IMR-90 (cell line): ENCODE measurements at regions not wholly inside any gene's neighbourhood (a gene's known extent, or its start where the extent isn't known, plus 50 kb on each side); places are given as distances from the start of the nearest gene placed in this dataset.

ENCODE experiments used
- ATAC-seq: fragments of 200-7000 bp; cut with Tn5 transposase; 2 replicates; pipeline ENCODE4 v1.9.1; 2020; ENCODE audit warnings: low read depth, mild to moderate bottlenecking, moderate library complexity
- BruUV-seq: library from RNA; stranded (reverse); fragments of 400-500 nt; replicated peaks from 2 replicates; lab custom pipeline; 2021; lab: Mats Ljungman, UMichigan
- CTCF ChIA-PET: fragments of 300-600 bp; formaldehyde crosslinking; extraction: SDS; loops from one replicate; lab custom pipeline; 2021; ENCODE audit warnings: antibody characterized with exemption; lab: Yijun Ruan, JAX
- POLR2A ChIA-PET: fragments of 300-600 bp; sonication (Branson Sonifier 250); formaldehyde crosslinking; loops from one replicate; lab custom pipeline; 2022; ENCODE audit warnings: antibody characterized with exemption; ENCODE audit not compliant: unreplicated experiment; lab: Charles Lee
- DNase-seq: peaks from one replicate; pipeline ENCODE4 v3.0.0; 2013
- H2AFZ ChIP-seq: replicated peaks from 2 replicates; pipeline ENCODE3; 2013; ENCODE audit warnings: low read length, mild to moderate bottlenecking; ENCODE audit not compliant: poor library complexity
- H2AK5ac ChIP-seq: 2 replicates; pipeline ENCODE4 v1.6.1; 2013; ENCODE audit warnings: low read depth, low read length, inconsistent platforms
- H2AK9ac ChIP-seq: replicated peaks from 2 replicates; pipeline ENCODE3; 2013; ENCODE audit warnings: mild to moderate bottlenecking, low read depth, low read length, moderate library complexity; ENCODE audit not compliant: poor library complexity
- H2BK120ac ChIP-seq: 2 replicates; pipeline ENCODE4 v1.6.1; 2013; ENCODE audit warnings: low read depth, low read length, inconsistent platforms
- H2BK15ac ChIP-seq: 3 replicates; pipeline ENCODE4 v1.6.1; 2013; ENCODE audit warnings: low read depth, low read length, inconsistent platforms
- H2BK20ac ChIP-seq: 2 replicates; pipeline ENCODE4 v1.6.1; 2013; ENCODE audit warnings: low read depth, mild to moderate bottlenecking, inconsistent platforms, low read length, moderate library complexity
- H2BK5ac ChIP-seq: 2 replicates; pipeline ENCODE4 v1.6.1; 2013; ENCODE audit warnings: mild to moderate bottlenecking, low read depth, low read length, inconsistent platforms; ENCODE audit not compliant: poor library complexity, severe bottlenecking
- H3K14ac ChIP-seq: replicated peaks from 2 replicates; pipeline ENCODE4 v1.6.1; 2013; ENCODE audit warnings: low read depth, low read length, inconsistent platforms
- H3K18ac ChIP-seq: 2 replicates; pipeline ENCODE4 v1.6.1; 2013; ENCODE audit warnings: low read depth, low read length, control low read depth
- H3K23ac ChIP-seq: 2 replicates; pipeline ENCODE4 v1.6.1; 2013; ENCODE audit warnings: low read depth, low read length, inconsistent platforms
- H3K27ac ChIP-seq: 2 replicates; pipeline ENCODE4 v1.5.1; 2013; ENCODE audit warnings: mild to moderate bottlenecking, control low read depth, low read length; ENCODE audit not compliant: insufficient read depth
- H3K27me3 ChIP-seq: 2 replicates; pipeline ENCODE4 v1.6.1; 2013; ENCODE audit warnings: low read length; ENCODE audit not compliant: control insufficient read depth, insufficient read depth
- H3K36me3 ChIP-seq: 2 replicates; pipeline ENCODE4 v1.6.1; 2013; ENCODE audit warnings: low read length, mixed read lengths; ENCODE audit not compliant: control insufficient read depth, insufficient read depth
- H3K4ac ChIP-seq: 2 replicates; pipeline ENCODE4 v1.6.1; 2013; ENCODE audit warnings: low read depth, low read length, inconsistent platforms
- H3K4me1 ChIP-seq: 2 replicates; pipeline ENCODE4 v1.6.1; 2013; ENCODE audit warnings: low read length, mixed read lengths; ENCODE audit not compliant: control insufficient read depth, insufficient read depth
- H3K4me2 ChIP-seq: 2 replicates; pipeline ENCODE4 v1.6.1; 2013; ENCODE audit warnings: low read depth, mild to moderate bottlenecking, control low read depth, low read length, moderate library complexity
- H3K4me3 ChIP-seq: 2 replicates; pipeline ENCODE4 v1.5.1; 2013; ENCODE audit warnings: low read depth, mild to moderate bottlenecking, control low read depth, low read length, moderate library complexity; ENCODE audit not compliant: insufficient read depth
- H3K56ac ChIP-seq: 2 replicates; pipeline ENCODE4 v1.6.1; 2013; ENCODE audit warnings: low read length, inconsistent platforms; ENCODE audit not compliant: insufficient read depth; ENCODE audit errors: extremely low read depth
- H3K79me1 ChIP-seq, 2 experiments: 2 replicates each; pipeline ENCODE4 v1.6.1; 2013; ENCODE audit warnings: low read length in 2 of 2, inconsistent platforms in 1 of 2, low read depth in 1 of 2
- H3K9ac ChIP-seq: 2 replicates; pipeline ENCODE4 v1.6.1; 2013; ENCODE audit warnings: low read depth, low read length, control low read depth
- H3K9me1 ChIP-seq: 2 replicates; pipeline ENCODE4 v1.6.1; 2013; ENCODE audit warnings: low read length, inconsistent platforms; ENCODE audit not compliant: insufficient read depth
- H3K9me3 ChIP-seq: 2 replicates; pipeline ENCODE4 v1.6.1; 2013; ENCODE audit warnings: low read length; ENCODE audit not compliant: control insufficient read depth, insufficient read depth
- H4K20me1 ChIP-seq: 2 replicates; pipeline ENCODE4 v1.6.1; 2013; ENCODE audit warnings: low read length, inconsistent platforms; ENCODE audit not compliant: insufficient read depth
- H4K5ac ChIP-seq: 2 replicates; pipeline ENCODE4 v1.6.1; 2013; ENCODE audit warnings: mild to moderate bottlenecking, low read depth, low read length, control low read depth
- H4K8ac ChIP-seq, 2 experiments: 2 replicates each; pipeline ENCODE4 v1.6.1; 2013; ENCODE audit warnings: low read depth in 2 of 2, low read length in 2 of 2, control low read depth in 1 of 2, inconsistent platforms in 1 of 2
- H4K91ac ChIP-seq: 2 replicates; pipeline ENCODE4 v1.6.1; 2013; ENCODE audit warnings: low read depth, low read length, inconsistent platforms; ENCODE audit not compliant: insufficient read depth
- BHLHE40 ChIP-seq: fragments of 150-350 bp; IDR thresholded peaks from 2 replicates; pipeline ENCODE4 v1.6.1; 2016; ENCODE audit warnings: mild to moderate bottlenecking, low read depth, low read length
- CEBPB ChIP-seq: IDR thresholded peaks from 2 replicates; pipeline ENCODE4 v1.6.1; 2012; ENCODE audit warnings: low read depth, low read length, improper control_type of control experiment
- CHD1 ChIP-seq: IDR thresholded peaks from 2 replicates; pipeline ENCODE4 v1.6.1; 2012; ENCODE audit warnings: low read depth, low read length, improper control_type of control experiment
- FOS ChIP-seq: fragments of 150-350 bp; IDR thresholded peaks from 2 replicates; pipeline ENCODE4 v1.6.1; 2016; ENCODE audit warnings: low read depth, low read length
- MAFK ChIP-seq: IDR thresholded peaks from 2 replicates; pipeline ENCODE4 v1.6.1; 2012; ENCODE audit warnings: low read depth, low read length, improper control_type of control experiment
- MAZ ChIP-seq: IDR thresholded peaks from 2 replicates; pipeline ENCODE4 v1.6.1; 2012; ENCODE audit warnings: low read depth, mild to moderate bottlenecking, low read length, improper control_type of control experiment, moderate library complexity, borderline replicate concordance
- MXI1 ChIP-seq: IDR thresholded peaks from 2 replicates; pipeline ENCODE4 v1.6.1; 2012; ENCODE audit warnings: low read depth, mild to moderate bottlenecking, low read length, moderate library complexity, borderline replicate concordance
- NFE2L2 ChIP-seq: fragments of 150-350 bp; IDR thresholded peaks from 2 replicates; pipeline ENCODE4 v1.6.1; 2016; ENCODE audit warnings: low read depth, mild to moderate bottlenecking, low read length
- POLR2A ChIP-seq: IDR thresholded peaks from 2 replicates; pipeline ENCODE4 v1.6.1; 2012; ENCODE audit warnings: mild to moderate bottlenecking, low read depth, low read length
- RAD21 ChIP-seq: IDR thresholded peaks from 2 replicates; pipeline ENCODE4 v1.6.1; 2012; ENCODE audit warnings: low read length, improper control_type of control experiment
- RCOR1 ChIP-seq: IDR thresholded peaks from 2 replicates; pipeline ENCODE4 v1.6.1; 2012; ENCODE audit warnings: mild to moderate bottlenecking, low read length, improper control_type of control experiment; ENCODE audit not compliant: insufficient replicate concordance
- RFX5 ChIP-seq: IDR thresholded peaks from 2 replicates; pipeline ENCODE4 v1.8.0; 2012; ENCODE audit warnings: low read depth, mild to moderate bottlenecking, low read length, moderate library complexity
- SMC3 ChIP-seq: fragments of 150-350 bp; IDR thresholded peaks from 2 replicates; pipeline ENCODE4 v1.6.1; 2016; ENCODE audit warnings: low read depth, mild to moderate bottlenecking, antibody characterized with exemption, low read length, moderate library complexity
- WGBS, 2 experiments: methylation state at CpG; one replicate each; pipeline versions ENCODE4 v1.1.5 to v1.1.7; 2013; ENCODE audit warnings: missing lambda C conversion rate in 2 of 2; ENCODE audit not compliant: insufficient read length in 1 of 2; ENCODE audit errors: extremely low coverage in 2 of 2; 5-methylcytosine and 5-hydroxymethylcytosine counted together
- dilution Hi-C: fragments of 300-500 bp; cut with HindIII; formaldehyde crosslinking; loops from one replicate; pipeline ENCODE4 v1.14.3; 2018; ENCODE audit warnings: low sequenced_read_pairs; ENCODE audit not compliant: unreplicated experiment
- in situ Hi-C: fragments of 300-500 bp; cut with MboI; formaldehyde crosslinking; loops from 3 replicates; pipeline ENCODE4 v1.14.3; 2019; ENCODE audit warnings: low sequenced_read_pairs, inconsistent platforms, mixed read lengths
- intact Hi-C: fragments of 100-400 bp; cut with micrococcal nuclease; formaldehyde crosslinking; loops from 2 replicates; pipeline ENCODE4 v1.10.0; 2022
- TF ChIP-seq, protein P1 (sequence below): fragments of 150-350 bp; IDR thresholded peaks from 2 replicates; pipeline ENCODE4 v1.6.1; 2016; ENCODE audit warnings: low read depth, mild to moderate bottlenecking, low read length, moderate library complexity, borderline replicate concordance
- TF ChIP-seq, protein P2 (sequence below): fragments of 150-350 bp; IDR thresholded peaks from 2 replicates; pipeline ENCODE4 v1.6.1; 2017; ENCODE audit warnings: mild to moderate bottlenecking, antibody characterized with exemption, low read length, low read depth
- TF ChIP-seq, protein P3 (sequence below): conservative IDR thresholded peaks from 2 replicates; pipeline ENCODE4 v1.5.1; 2012; ENCODE audit warnings: mild to moderate bottlenecking, low read depth, low read length, improper control_type of control experiment

- POLR2A ChIA-PET = no interaction called here
- Histone ChIP-seq H2BK20ac (no peak overlapping the region), H3K14ac (no peak overlapping the region), H2AK9ac (peak overlapping the region; percentile 55), H2BK5ac (no peak overlapping the region), H4K8ac (no peak overlapping the region), H4K5ac (no peak overlapping the region), H2BK15ac (no peak overlapping the region), H2BK120ac (no peak overlapping the region), H3K4me3 (no peak overlapping the region), H3K23ac (no peak overlapping the region), H3K27me3 (no peaks in the 10 kb centered on the region), H3K9me3 (no peaks in the 10 kb centered on the region), H3K56ac (no peak overlapping the region), H3K9me1 (no peaks in the 10 kb centered on the region), H3K4me2 (no peak overlapping the region), H2AFZ (no peak overlapping the region), H3K9ac (no peak overlapping the region), H4K20me1 (no peaks in the 10 kb centered on the region), H3K4ac (no peak overlapping the region), H3K27ac (no peak overlapping the region), H3K4me1 (no peaks in the 10 kb centered on the region), H3K79me1 (no peaks in the 10 kb centered on the region), H3K36me3 (no peaks in the 10 kb centered on the region), H3K18ac (no peak overlapping the region), H2AK5ac (no peak overlapping the region), H4K91ac (no peak overlapping the region)
- in situ Hi-C loops = loop anchor here (10.0 kb wide), 1 partner anchor 510 kb away; no protein-coding TSS in a partner anchor
- dilution Hi-C loops = no loop called here
- 40% methylated on average over 1 of the region's 7 CpGs; no CpG with 5 or more reads in 1 of the 2 experiments for WGBS, 2 experiments
- BruUV-seq = no TSS peak
- ATAC-seq = peak; percentile 94
- TF ChIP-seq MAFK = no peak
- TF ChIP-seq SMC3 = peak; percentile 62
- no peak for TF ChIP-seq MXI1
- TF ChIP-seq CEBPB = no peak
- TF ChIP-seq NFE2L2 = no peak
- no peak for TF ChIP-seq BHLHE40
- TF ChIP-seq RAD21 = peak; percentile 71
- TF ChIP-seq, protein P1, sequence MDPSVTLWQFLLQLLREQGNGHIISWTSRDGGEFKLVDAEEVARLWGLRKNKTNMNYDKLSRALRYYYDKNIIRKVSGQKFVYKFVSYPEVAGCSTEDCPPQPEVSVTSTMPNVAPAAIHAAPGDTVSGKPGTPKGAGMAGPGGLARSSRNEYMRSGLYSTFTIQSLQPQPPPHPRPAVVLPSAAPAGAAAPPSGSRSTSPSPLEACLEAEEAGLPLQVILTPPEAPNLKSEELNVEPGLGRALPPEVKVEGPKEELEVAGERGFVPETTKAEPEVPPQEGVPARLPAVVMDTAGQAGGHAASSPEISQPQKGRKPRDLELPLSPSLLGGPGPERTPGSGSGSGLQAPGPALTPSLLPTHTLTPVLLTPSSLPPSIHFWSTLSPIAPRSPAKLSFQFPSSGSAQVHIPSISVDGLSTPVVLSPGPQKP = no peak
- TF ChIP-seq, protein P2, sequence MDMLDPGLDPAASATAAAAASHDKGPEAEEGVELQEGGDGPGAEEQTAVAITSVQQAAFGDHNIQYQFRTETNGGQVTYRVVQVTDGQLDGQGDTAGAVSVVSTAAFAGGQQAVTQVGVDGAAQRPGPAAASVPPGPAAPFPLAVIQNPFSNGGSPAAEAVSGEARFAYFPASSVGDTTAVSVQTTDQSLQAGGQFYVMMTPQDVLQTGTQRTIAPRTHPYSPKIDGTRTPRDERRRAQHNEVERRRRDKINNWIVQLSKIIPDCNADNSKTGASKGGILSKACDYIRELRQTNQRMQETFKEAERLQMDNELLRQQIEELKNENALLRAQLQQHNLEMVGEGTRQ = no peak
- TF ChIP-seq RCOR1 = no peak
- TF ChIP-seq POLR2A = no peak
- TF ChIP-seq CHD1 = no peak
- TF ChIP-seq, protein P3, sequence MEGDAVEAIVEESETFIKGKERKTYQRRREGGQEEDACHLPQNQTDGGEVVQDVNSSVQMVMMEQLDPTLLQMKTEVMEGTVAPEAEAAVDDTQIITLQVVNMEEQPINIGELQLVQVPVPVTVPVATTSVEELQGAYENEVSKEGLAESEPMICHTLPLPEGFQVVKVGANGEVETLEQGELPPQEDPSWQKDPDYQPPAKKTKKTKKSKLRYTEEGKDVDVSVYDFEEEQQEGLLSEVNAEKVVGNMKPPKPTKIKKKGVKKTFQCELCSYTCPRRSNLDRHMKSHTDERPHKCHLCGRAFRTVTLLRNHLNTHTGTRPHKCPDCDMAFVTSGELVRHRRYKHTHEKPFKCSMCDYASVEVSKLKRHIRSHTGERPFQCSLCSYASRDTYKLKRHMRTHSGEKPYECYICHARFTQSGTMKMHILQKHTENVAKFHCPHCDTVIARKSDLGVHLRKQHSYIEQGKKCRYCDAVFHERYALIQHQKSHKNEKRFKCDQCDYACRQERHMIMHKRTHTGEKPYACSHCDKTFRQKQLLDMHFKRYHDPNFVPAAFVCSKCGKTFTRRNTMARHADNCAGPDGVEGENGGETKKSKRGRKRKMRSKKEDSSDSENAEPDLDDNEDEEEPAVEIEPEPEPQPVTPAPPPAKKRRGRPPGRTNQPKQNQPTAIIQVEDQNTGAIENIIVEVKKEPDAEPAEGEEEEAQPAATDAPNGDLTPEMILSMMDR = peak; percentile 83
- no peak for TF ChIP-seq FOS
- TF ChIP-seq RFX5 = no peak
- TF ChIP-seq MAZ = no peak
- peak; percentile 62 for DNase-seq
- intact Hi-C loops = loop anchor here (1.0 to 5.0 kb wide), 3 partner anchors 316 to 1223 kb away; no protein-coding TSS in a partner anchor
- CTCF ChIA-PET = no interaction called here
Measured at GRCh38 chr1:176374967-176375569, 87.9 kb upstream of the PAPPA2 start.
